Activated T-cell treated with anti-CD3 and anti-CD28 coated beads for 24 hours (primary cell): ENCODE measurements at regions not wholly inside any gene's neighbourhood (a gene's known extent, or its start where the extent isn't known, plus 50 kb on each side); places are given as distances from the start of the nearest gene placed in this dataset.
"Not testable (repeated sequence)": the region's sequence is repeated elsewhere in the genome, so short reads cannot be mapped to it uniquely, and the experiment has no call there.

Source experiments
- DNase-seq: peaks from one replicate; pipeline ENCODE4 v3.0.0-alpha.2; 2020; ENCODE audit warnings: low read depth

GRCh38 chr6:128597004-128597403 is 76.6 kb upstream of the PTPRK start:
- DNase-seq, result no peak

GRCh38 chr6:128595544-128595943 is 75.1 kb upstream of the PTPRK start:
- no peak for DNase-seq

- no peak for DNase-seq
Measured at GRCh38 chr6:128586095-128586494, 65.7 kb upstream of the PTPRK start.

- DNase-seq, result no peak
Measured at GRCh38 chr6:128580224-128581110, 60.1 kb upstream of the PTPRK start.

GRCh38 chr6:128575254-128575653 is 54.9 kb upstream of the PTPRK start:
- not testable (repeated sequence) for DNase-seq

- DNase-seq, result no peak
Measured at GRCh38 chr6:128574402-128574801, 54.0 kb upstream of the PTPRK start.

- DNase-seq, result no peak
Measured at GRCh38 chr6:128573036-128573435, 52.6 kb upstream of the PTPRK start.

- no peak for DNase-seq
Measured at GRCh38 chr6:128572294-128572693, 51.9 kb upstream of the PTPRK start.

- DNase-seq, result no peak
Measured at GRCh38 chr6:128570680-128571063, 50.3 kb upstream of the PTPRK start.

GRCh38 chr6:128569732-128570679 is 49.6 kb upstream of the PTPRK start:
- no peak for DNase-seq
